Stimulated activated CD8-positive, alpha-beta memory T cell treated with anti-CD3 and anti-CD28 coated beads, Interleukin-4, amount 100 ng/mL, for 1 hour (primary cell): ENCODE measurements at regions not wholly inside any gene's neighbourhood (a gene's known extent, or its start where the extent isn't known, plus 50 kb on each side); places are given as distances from the start of the nearest gene placed in this dataset.
"Not testable (repeated sequence)": the region's sequence is repeated elsewhere in the genome, so short reads cannot be mapped to it uniquely, and the experiment has no call there.

Source experiments
- DNase-seq, 2 donors: peaks; one replicate each; pipeline ENCODE4 v3.0.0-alpha.2; 2020; ENCODE audit warnings: low read depth in 2 of 2, low spot score in 1 of 2

GRCh38 chr5:72693546-72694205, 122.8 kb upstream of the TNPO1 start:
- no peak for DNase-seq

- DNase-seq = no peak
These were observed 123.6 kb upstream of the TNPO1 start for GRCh38 chr5:72692651-72693442.

GRCh38 chr5:72692231-72692637, 124.2 kb upstream of the TNPO1 start:
- DNase-seq = no peak

- no peak for DNase-seq
These were observed 124.7 kb upstream of the TNPO1 start for GRCh38 chr5:72691751-72692150.

GRCh38 chr5:72688916-72689315, 127.5 kb upstream of the TNPO1 start:
- no peak for DNase-seq

GRCh38 chr5:72687288-72687687, 129.2 kb upstream of the TNPO1 start:
- no peak for DNase-seq

- no peak for DNase-seq
These were observed 133.9 kb upstream of the TNPO1 start for GRCh38 chr5:72682561-72682960.

- no peak for DNase-seq
These were observed 134.7 kb upstream of the TNPO1 start for GRCh38 chr5:72681781-72682180.

- no peak for DNase-seq
These were observed 139.0 kb upstream of the TNPO1 start for GRCh38 chr5:72677447-72677846.

GRCh38 chr5:72676831-72677230, 139.6 kb upstream of the TNPO1 start:
- DNase-seq = not testable (repeated sequence)

GRCh38 chr5:72673623-72674022, 142.8 kb upstream of the TNPO1 start:
- no peak for DNase-seq

- no peak for DNase-seq
These were observed 143.3 kb upstream of the TNPO1 start for GRCh38 chr5:72673180-72673579.

- no peak for DNase-seq
These were observed 148.8 kb upstream of the TNPO1 start for GRCh38 chr5:72667708-72668107.

GRCh38 chr5:72662936-72663335, 153.5 kb upstream of the TNPO1 start:
- no peak for DNase-seq

GRCh38 chr5:72662305-72662704, 154.2 kb upstream of the TNPO1 start:
- DNase-seq = no peak

- DNase-seq = no peak
These were observed 154.2 kb upstream of the ZNF366 start for GRCh38 chr5:72661405-72661804.

- no peak for DNase-seq
These were observed 152.5 kb upstream of the ZNF366 start for GRCh38 chr5:72659726-72660125.

- no peak for DNase-seq
These were observed 151.7 kb upstream of the ZNF366 start for GRCh38 chr5:72658761-72659540.

GRCh38 chr5:72658161-72658560, 151.0 kb upstream of the ZNF366 start:
- DNase-seq = no peak

- no peak for DNase-seq
These were observed 149.7 kb upstream of the ZNF366 start for GRCh38 chr5:72656756-72657513.

- no peak for DNase-seq
These were observed 149.1 kb upstream of the ZNF366 start for GRCh38 chr5:72656331-72656730.
